ENCODE measurements at regions not wholly inside any gene's neighbourhood (a gene's known extent, or its start where the extent isn't known, plus 50 kb on each side); places are given as distances from the start of the nearest gene placed in this dataset.
"Not testable (repeated sequence)": the region's sequence is repeated elsewhere in the genome, so short reads cannot be mapped to it uniquely, and the experiment has no call there.

DNA sequence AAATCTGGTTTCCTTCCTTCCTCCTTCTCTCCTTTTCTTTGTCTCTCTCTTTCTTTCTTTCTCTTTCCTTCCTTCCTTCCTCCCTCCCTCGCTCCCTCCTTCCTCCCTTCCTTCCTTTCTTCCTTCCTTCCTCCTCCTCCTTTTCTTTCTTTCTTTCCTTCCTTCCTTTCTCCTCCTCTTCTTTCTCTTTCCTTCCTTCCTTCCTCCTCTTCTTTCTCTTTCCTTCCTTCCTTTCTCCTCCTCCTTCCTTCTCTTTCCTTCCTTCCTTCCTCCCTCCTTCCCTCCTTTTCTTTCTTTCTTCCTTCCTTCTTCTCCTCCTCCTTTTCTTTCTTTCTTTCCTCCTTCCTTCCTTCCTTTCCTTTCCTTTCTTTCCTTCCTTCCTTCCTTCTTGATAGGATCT, 61.2 kb downstream of the VIP start:
- DNase-seq: no peak

- no peak for DNase-seq
Measured at GRCh38 chr6:152815230-152815872, 64.8 kb downstream of the VIP start.

DNA sequence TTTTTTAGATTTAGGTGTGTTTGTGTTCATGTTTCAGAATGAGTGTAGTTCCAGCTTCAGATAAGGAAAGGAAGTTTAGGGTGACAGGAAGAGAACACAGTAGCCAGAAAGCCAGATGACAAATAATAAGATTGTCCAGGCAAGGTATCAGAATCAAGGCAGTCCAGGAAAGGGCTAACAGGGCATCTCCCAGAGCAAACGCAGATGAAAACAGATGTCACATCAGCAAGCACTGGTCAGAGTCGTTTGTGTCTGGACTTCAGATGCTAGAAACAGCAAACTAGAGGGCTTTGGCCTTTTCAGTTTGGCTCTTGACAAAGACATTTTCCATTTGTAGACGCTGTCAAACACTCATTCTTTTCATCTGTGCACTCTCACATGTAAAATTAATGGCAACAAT, 65.5 kb downstream of the VIP start:
- DNase-seq: no peak

DNA sequence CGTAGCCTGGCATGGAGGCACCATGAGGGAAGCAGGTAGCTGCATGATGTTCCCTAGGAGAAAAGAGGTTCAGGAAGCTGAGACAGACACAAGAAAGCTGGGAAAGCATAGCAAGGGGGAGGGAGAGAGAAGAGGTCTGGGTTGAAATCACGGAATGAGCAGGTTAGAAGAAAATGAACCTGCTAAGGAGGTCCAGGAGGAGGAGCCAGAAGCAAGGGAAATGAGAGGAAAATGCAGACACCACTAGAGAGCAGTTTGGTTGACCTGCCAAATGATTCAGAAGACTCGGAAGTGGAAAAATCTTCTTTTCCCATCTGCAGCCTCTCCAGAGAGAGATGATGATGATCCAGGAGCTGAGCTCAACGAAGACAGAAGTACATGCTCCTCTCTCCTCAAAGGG, 70.9 kb downstream of the VIP start:
- no peak for DNase-seq

GRCh38 chr6:152824666-152825065, 74.1 kb downstream of the VIP start:
- DNase-seq: no peak

DNA sequence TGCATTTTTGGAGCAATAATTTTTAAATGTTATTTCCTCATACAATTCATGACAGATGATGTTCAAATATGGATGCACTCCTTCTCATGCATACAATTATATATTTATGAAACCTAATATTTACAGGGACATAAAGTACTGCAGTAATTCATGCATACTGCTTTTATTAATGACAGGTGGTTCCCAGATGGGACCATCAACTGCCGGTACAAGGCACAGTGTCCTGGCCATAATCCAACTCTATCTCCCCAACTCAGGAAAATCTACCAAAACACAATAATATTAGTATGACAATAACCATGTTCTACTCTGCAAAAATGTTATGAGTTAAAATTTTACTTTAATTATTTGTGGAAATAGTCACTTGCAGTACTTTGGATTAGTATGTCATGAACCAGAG, 77.8 kb downstream of the VIP start:
- no peak for DNase-seq

GRCh38 chr6:152834366-152834765, 83.8 kb downstream of the VIP start:
- not testable (repeated sequence) for DNase-seq

GRCh38 chr6:152836523-152836922, 85.9 kb downstream of the VIP start:
- no peak for DNase-seq

DNA sequence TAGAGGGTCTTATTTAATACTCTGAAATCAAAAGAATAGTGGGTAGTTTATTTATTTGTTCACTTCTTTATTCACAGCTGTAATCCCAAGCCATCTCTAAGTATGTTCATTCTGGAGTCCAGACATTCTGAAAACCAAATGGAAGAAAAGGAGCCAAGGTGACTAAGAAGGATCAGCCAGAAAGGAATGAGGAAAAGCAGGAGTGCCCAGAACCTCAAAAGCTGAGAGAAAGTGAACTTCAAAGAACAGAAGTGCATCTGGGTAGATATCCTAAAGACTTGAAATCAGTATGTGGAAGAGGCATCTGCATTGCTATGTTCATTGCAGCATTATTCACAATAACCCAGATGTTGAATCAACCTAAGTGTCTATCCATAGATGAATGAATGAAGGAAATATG, 94.8 kb downstream of the VIP start:
- no peak for DNase-seq

GRCh38 chr6:152846825-152847224, 96.2 kb downstream of the VIP start:
- no peak for DNase-seq

GRCh38 chr6:152848919-152849318, 98.3 kb downstream of the VIP start:
- DNase-seq: no peak

- no peak for DNase-seq
Measured at GRCh38 chr6:152854086-152854795, 103.6 kb downstream of the VIP start.

- no peak for DNase-seq
Measured at GRCh38 chr6:152858141-152858540, 107.5 kb downstream of the VIP start.

DNA sequence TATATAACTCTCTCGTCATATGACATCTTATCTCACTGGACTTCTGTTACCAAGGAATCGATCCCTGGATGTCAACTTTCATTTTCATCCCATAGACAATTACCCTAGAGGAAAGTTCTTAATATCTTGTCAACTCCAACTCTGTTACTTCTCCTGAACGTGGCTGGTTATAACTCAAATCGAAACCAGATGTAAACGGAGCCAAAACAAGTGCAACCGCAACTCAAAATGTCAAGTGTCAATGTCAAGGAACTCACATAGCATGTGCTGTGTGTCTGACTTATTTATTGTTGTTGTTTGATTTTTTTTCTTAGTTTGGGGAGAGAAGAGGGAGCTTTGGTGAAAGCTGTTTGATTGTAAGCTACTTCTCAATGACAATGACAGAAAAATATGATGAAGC, 108.6 kb downstream of the VIP start:
- no peak for DNase-seq

DNA sequence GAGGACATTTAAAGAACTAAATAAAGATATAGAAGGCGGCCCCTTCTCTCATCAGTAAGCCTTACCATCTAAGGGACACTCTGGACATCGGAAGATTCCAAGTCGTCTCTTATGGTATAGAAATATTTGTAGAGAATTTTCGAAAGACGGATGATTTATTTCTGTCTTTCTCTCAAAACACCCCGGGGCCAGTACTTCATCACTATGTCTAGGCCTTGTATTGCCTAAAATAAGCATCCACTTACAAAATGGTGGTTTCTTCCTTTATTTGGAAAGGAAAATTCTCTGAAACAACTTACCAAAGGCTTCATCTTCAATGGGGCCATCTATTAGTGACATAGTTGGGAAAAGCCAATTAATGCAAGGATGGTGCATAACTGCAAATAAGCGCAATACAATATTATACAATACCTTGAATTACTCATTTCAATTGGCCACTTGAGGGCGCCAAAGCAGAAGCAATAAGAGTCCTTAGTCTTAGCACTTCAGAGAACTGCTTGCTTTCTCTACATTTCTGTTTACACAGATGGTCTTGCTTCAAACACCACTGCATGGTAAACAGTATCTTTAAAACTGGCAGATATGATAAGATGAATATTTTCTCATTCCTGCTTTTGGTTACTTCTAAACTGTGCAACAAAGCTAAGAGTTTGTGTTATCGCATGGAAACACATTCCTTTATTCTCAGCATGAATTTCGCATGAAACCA, 113.2 kb downstream of the VIP start:
- DNase-seq: peak; percentile 37

DNA sequence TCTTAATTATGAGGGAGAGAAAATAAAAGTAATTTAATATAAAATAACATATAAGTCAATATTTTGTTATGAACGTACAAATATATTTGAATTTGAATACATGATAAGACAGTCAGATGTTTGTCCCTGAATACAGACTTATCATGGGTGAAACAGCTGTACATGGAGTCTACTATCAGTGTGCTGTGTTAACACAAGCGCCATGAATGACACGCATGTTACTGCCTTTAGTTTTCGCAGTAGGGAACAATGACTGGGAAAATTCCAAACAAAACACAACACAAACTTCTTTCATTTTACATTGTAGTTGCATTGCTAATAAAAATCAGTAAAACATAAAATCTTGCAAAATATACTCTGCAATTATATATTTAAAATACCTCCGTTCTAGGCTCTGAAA, 108.6 kb downstream of the FBXO5 start:
- no peak for DNase-seq

DNA sequence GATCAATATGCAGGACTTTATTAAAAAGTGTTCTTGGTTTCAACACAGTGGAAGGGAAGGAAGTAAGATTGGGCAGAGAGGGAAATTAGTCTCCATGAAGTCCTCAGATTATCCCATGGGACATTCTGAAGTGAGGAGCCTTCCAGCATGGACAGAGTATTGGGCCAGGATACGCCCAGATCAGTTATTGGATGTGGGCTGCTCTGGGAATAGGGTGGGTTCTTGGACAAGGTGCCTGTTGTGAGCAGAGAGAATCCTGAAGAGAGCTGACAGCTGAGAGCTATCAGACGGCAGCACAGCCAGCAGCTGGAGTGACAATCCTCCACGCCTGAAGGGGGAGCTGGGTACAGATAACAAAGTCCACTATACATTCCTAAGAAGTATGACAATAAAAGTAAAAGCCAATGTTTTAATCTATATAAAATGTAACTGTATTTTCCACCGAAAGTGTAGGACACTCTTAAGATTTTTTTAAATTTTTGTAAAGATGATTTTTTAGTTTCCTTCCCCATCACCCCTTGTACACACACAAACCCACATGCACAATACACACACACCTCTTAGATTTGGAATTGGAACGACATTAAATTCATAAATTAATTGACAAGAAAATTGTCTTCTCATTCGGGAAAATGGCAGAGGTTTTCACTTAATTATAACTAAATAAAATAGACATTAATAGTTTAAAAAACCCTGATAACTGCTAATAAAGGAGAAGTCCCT, 107.8 kb downstream of the FBXO5 start:
- no peak for DNase-seq

DNA sequence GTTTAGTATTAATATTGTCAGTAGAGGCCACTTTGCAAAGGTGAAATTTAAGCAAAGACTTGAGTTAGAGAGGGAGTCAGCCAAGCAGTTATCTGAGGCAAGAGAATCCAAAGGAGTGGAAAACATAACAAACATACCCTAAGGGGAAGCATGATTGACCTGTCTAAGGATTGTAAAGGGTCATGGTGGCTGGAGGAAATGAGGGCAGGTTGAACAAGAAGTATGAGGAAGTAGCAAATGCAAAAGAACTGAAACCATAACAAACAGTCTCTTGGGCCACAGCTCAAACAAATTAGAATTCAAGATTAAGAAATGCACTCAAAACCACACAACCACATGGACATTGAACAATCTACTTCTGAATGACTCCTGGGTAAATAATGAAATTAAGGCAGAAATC, 103.2 kb downstream of the FBXO5 start:
- DNase-seq: no peak

DNA sequence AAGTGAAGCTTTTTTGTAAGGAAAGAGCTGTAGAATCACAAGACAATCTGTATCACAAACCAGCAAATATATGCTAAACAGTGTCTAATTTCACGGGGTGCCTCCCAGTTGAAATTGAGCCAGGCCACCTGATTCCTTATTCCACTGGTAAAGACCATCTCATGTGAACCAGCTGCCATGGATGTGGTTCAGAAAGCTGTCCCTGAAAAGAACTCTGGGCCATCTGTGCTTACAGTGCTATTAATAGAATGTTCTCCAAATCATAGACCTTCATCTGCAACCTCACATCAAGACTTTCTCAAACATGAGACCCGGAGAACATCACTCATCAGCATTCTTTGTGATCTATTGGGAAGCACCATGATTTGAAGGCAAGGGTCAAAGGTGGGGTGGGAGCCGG, 89.7 kb downstream of the FBXO5 start:
- no peak for DNase-seq

DNA sequence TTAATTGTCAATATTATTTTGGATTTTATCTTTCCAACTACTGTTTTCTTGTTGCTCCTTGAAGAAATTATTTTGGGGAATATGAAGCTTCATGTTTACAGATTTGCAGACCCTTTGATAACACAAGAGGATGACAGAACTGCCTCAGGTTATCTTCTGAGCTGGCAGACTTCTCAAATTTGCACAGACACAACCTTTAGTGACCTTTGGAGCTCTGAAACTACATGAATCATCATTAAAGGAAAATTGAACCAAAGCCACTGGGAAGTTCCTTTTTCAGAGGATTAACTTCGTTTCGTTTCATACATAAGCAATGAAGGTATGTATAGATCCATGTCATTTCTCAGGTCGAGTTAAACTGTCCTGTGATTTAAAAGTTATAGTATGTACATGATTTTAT, 85.9 kb downstream of the FBXO5 start:
- DNase-seq: no peak

DNA sequence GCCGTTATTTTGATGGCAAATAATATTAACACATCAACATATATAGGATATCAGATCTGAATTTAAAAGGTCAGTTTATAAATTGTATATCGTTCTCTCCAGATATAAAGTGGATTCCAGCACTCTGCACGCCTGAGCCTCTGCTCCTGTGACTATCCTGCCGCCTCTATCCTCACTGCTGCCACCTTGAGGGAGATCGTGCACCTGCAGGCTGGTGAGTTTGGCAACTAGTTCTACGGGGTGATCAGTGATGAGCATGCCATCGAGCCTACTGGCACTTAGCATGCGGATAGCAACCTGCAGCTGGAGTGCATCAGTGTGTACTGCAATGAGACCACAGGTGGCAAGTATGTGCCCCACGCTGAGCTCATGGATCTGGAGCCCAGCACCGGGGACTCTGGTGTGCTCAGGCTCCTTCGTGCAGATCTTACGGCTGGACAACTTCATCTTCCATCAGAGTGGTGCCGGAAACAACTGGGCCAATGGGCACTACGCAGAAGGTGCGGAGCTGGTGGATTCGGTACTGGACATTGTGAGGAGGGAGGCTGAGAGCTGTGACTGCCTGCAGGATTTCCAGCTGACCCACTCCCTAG, 84.9 kb downstream of the FBXO5 start:
- DNase-seq: peak; percentile 28

- no peak for DNase-seq
Measured at GRCh38 chr6:152904678-152905077, 78.2 kb downstream of the FBXO5 start.

All from NCI-H226 (cell line).